ENCODE measurements at regions not wholly inside any gene's neighbourhood (a gene's known extent, or its start where the extent isn't known, plus 50 kb on each side); places are given as distances from the start of the nearest gene placed in this dataset.

GRCh38 chr11:27287205-27287604, 75.8 kb downstream of the CCDC34 start:
- no peaks in the 10 kb centered on the region for H3K9me3 ChIP-seq (ENCODE audit: control insufficient read depth, low read length)
- no peaks in the 10 kb centered on the region for H3K36me3 ChIP-seq (ENCODE audit: control insufficient read depth, insufficient read depth, low read length, severe bottlenecking)
- H3K4me3 ChIP-seq (ENCODE audit: low read length) = no peak overlapping the region
- H3K9ac ChIP-seq (ENCODE audit: low read length) = no peak overlapping the region
- no peak for DNase-seq (ENCODE audit: low read depth)
- H3K4me1 ChIP-seq (ENCODE audit: control insufficient read depth, insufficient read depth, low read length) = peaks cover 19% of the 10 kb centered on the region
- H3K27me3 ChIP-seq (replicated peaks; ENCODE audit: control insufficient read depth, insufficient read depth, low read length) = no peaks in the 10 kb centered on the region

- DNase-seq (ENCODE audit: low read depth) = no peak
- H3K36me3 ChIP-seq (ENCODE audit: control insufficient read depth, insufficient read depth, low read length, severe bottlenecking) = no peaks in the 10 kb centered on the region
- no peak overlapping the region for H3K4me3 ChIP-seq (ENCODE audit: low read length)
- no peak overlapping the region for H3K9ac ChIP-seq (ENCODE audit: low read length)
- H3K9me3 ChIP-seq (ENCODE audit: control insufficient read depth, low read length) = no peaks in the 10 kb centered on the region
- H3K27me3 ChIP-seq (replicated peaks; ENCODE audit: control insufficient read depth, insufficient read depth, low read length) = no peaks in the 10 kb centered on the region
- peaks cover 29% of the 10 kb centered on the region for H3K4me1 ChIP-seq (ENCODE audit: control insufficient read depth, insufficient read depth, low read length)
These were observed 77.3 kb downstream of the CCDC34 start for GRCh38 chr11:27285761-27286160.

- Histone ChIP-seq H3K4me1 (ENCODE audit: control insufficient read depth, insufficient read depth, low read length) (peaks cover 20% of the 10 kb centered on the region), H3K36me3 (ENCODE audit: control insufficient read depth, insufficient read depth, low read length, severe bottlenecking) (no peaks in the 10 kb centered on the region), H3K9ac (ENCODE audit: low read length) (no peak overlapping the region), H3K4me3 (ENCODE audit: low read length) (no peak overlapping the region), H3K27me3 (replicated peaks; ENCODE audit: control insufficient read depth, insufficient read depth, low read length) (no peaks in the 10 kb centered on the region), H3K9me3 (ENCODE audit: control insufficient read depth, low read length) (no peaks in the 10 kb centered on the region)
- DNase-seq (ENCODE audit: low read depth) = peak; percentile 47
These were observed 80.2 kb downstream of the CCDC34 start for GRCh38 chr11:27282806-27283205.

GRCh38 chr11:27281740-27282590, 81.0 kb downstream of the CCDC34 start:
- H3K4me3 ChIP-seq (ENCODE audit: low read length) = peak overlapping the region; percentile 20
- no peaks in the 10 kb centered on the region for H3K36me3 ChIP-seq (ENCODE audit: control insufficient read depth, insufficient read depth, low read length, severe bottlenecking)
- no peaks in the 10 kb centered on the region for H3K27me3 ChIP-seq (replicated peaks; ENCODE audit: control insufficient read depth, insufficient read depth, low read length)
- H3K4me1 ChIP-seq (ENCODE audit: control insufficient read depth, insufficient read depth, low read length) = peaks cover 20% of the 10 kb centered on the region
- H3K9ac ChIP-seq (ENCODE audit: low read length) = no peak overlapping the region
- DNase-seq (ENCODE audit: low read depth) = peak; percentile 90
- no peaks in the 10 kb centered on the region for H3K9me3 ChIP-seq (ENCODE audit: control insufficient read depth, low read length)

- Histone ChIP-seq H3K4me1 (ENCODE audit: control insufficient read depth, insufficient read depth, low read length) (peaks cover 20% of the 10 kb centered on the region), H3K4me3 (ENCODE audit: low read length) (no peak overlapping the region), H3K9ac (ENCODE audit: low read length) (no peak overlapping the region), H3K9me3 (ENCODE audit: control insufficient read depth, low read length) (no peaks in the 10 kb centered on the region), H3K36me3 (ENCODE audit: control insufficient read depth, insufficient read depth, low read length, severe bottlenecking) (no peaks in the 10 kb centered on the region), H3K27me3 (replicated peaks; ENCODE audit: control insufficient read depth, insufficient read depth, low read length) (peaks cover 4% of the 10 kb centered on the region)
- DNase-seq (ENCODE audit: low read depth) = no peak
These were observed 81.7 kb downstream of the CCDC34 start for GRCh38 chr11:27281276-27281675.

GRCh38 chr11:27280140-27280539, 82.9 kb downstream of the CCDC34 start:
- no peak for DNase-seq (ENCODE audit: low read depth)
- Histone ChIP-seq H3K4me1 (ENCODE audit: control insufficient read depth, insufficient read depth, low read length) (peaks cover 20% of the 10 kb centered on the region), H3K9ac (ENCODE audit: low read length) (no peak overlapping the region), H3K9me3 (ENCODE audit: control insufficient read depth, low read length) (no peaks in the 10 kb centered on the region), H3K27me3 (replicated peaks; ENCODE audit: control insufficient read depth, insufficient read depth, low read length) (peaks cover 8% of the 10 kb centered on the region), H3K4me3 (ENCODE audit: low read length) (no peak overlapping the region), H3K36me3 (ENCODE audit: control insufficient read depth, insufficient read depth, low read length, severe bottlenecking) (no peaks in the 10 kb centered on the region)

GRCh38 chr11:27279460-27279859, 83.6 kb downstream of the CCDC34 start:
- no peak overlapping the region for H3K9ac ChIP-seq (ENCODE audit: low read length)
- no peak for DNase-seq (ENCODE audit: low read depth)
- peaks cover 8% of the 10 kb centered on the region for H3K27me3 ChIP-seq (replicated peaks; ENCODE audit: control insufficient read depth, insufficient read depth, low read length)
- H3K4me1 ChIP-seq (ENCODE audit: control insufficient read depth, insufficient read depth, low read length) = peaks cover 20% of the 10 kb centered on the region
- no peaks in the 10 kb centered on the region for H3K36me3 ChIP-seq (ENCODE audit: control insufficient read depth, insufficient read depth, low read length, severe bottlenecking)
- no peak overlapping the region for H3K4me3 ChIP-seq (ENCODE audit: low read length)
- H3K9me3 ChIP-seq (ENCODE audit: control insufficient read depth, low read length) = no peaks in the 10 kb centered on the region

- Histone ChIP-seq H3K9ac (ENCODE audit: low read length) (no peak overlapping the region), H3K27me3 (replicated peaks; ENCODE audit: control insufficient read depth, insufficient read depth, low read length) (peaks cover 12% of the 10 kb centered on the region), H3K4me1 (ENCODE audit: control insufficient read depth, insufficient read depth, low read length) (peaks cover 17% of the 10 kb centered on the region), H3K36me3 (ENCODE audit: control insufficient read depth, insufficient read depth, low read length, severe bottlenecking) (no peaks in the 10 kb centered on the region), H3K4me3 (ENCODE audit: low read length) (no peak overlapping the region), H3K9me3 (ENCODE audit: control insufficient read depth, low read length) (no peaks in the 10 kb centered on the region)
- no peak for DNase-seq (ENCODE audit: low read depth)
These were observed 85.2 kb downstream of the CCDC34 start for GRCh38 chr11:27277843-27278242.

- H3K36me3 ChIP-seq (ENCODE audit: control insufficient read depth, insufficient read depth, low read length, severe bottlenecking) = no peaks in the 10 kb centered on the region
- H3K9ac ChIP-seq (ENCODE audit: low read length) = no peak overlapping the region
- DNase-seq (ENCODE audit: low read depth) = no peak
- H3K9me3 ChIP-seq (ENCODE audit: control insufficient read depth, low read length) = peaks cover 9% of the 10 kb centered on the region
- H3K4me3 ChIP-seq (ENCODE audit: low read length) = no peak overlapping the region
- peaks cover 12% of the 10 kb centered on the region for H3K27me3 ChIP-seq (replicated peaks; ENCODE audit: control insufficient read depth, insufficient read depth, low read length)
- no peaks in the 10 kb centered on the region for H3K4me1 ChIP-seq (ENCODE audit: control insufficient read depth, insufficient read depth, low read length)
These were observed 86.9 kb downstream of the CCDC34 start for GRCh38 chr11:27276141-27276540.

- H3K36me3 ChIP-seq (ENCODE audit: control insufficient read depth, insufficient read depth, low read length, severe bottlenecking) = no peaks in the 10 kb centered on the region
- peaks cover 9% of the 10 kb centered on the region for H3K9me3 ChIP-seq (ENCODE audit: control insufficient read depth, low read length)
- H3K4me3 ChIP-seq (ENCODE audit: low read length) = no peak overlapping the region
- no peak for DNase-seq (ENCODE audit: low read depth)
- H3K9ac ChIP-seq (ENCODE audit: low read length) = no peak overlapping the region
- H3K27me3 ChIP-seq (replicated peaks; ENCODE audit: control insufficient read depth, insufficient read depth, low read length) = peaks cover 12% of the 10 kb centered on the region
- H3K4me1 ChIP-seq (ENCODE audit: control insufficient read depth, insufficient read depth, low read length) = no peaks in the 10 kb centered on the region
These were observed 88.1 kb downstream of the CCDC34 start for GRCh38 chr11:27274854-27275395.

GRCh38 chr11:27266125-27266524, 96.9 kb downstream of the CCDC34 start:
- Histone ChIP-seq H3K9me3 (ENCODE audit: control insufficient read depth, low read length) (peaks cover 2% of the 10 kb centered on the region), H3K4me3 (ENCODE audit: low read length) (no peak overlapping the region), H3K9ac (ENCODE audit: low read length) (no peak overlapping the region), H3K36me3 (ENCODE audit: control insufficient read depth, insufficient read depth, low read length, severe bottlenecking) (no peaks in the 10 kb centered on the region), H3K4me1 (ENCODE audit: control insufficient read depth, insufficient read depth, low read length) (peaks cover 13% of the 10 kb centered on the region), H3K27me3 (replicated peaks; ENCODE audit: control insufficient read depth, insufficient read depth, low read length) (no peaks in the 10 kb centered on the region)
- DNase-seq (ENCODE audit: low read depth) = no peak

All from adipocyte (in vitro differentiated cells).